ENCODE measurements at regions not wholly inside any gene's neighbourhood (a gene's known extent, or its start where the extent isn't known, plus 50 kb on each side); places are given as distances from the start of the nearest gene placed in this dataset.

DNA sequence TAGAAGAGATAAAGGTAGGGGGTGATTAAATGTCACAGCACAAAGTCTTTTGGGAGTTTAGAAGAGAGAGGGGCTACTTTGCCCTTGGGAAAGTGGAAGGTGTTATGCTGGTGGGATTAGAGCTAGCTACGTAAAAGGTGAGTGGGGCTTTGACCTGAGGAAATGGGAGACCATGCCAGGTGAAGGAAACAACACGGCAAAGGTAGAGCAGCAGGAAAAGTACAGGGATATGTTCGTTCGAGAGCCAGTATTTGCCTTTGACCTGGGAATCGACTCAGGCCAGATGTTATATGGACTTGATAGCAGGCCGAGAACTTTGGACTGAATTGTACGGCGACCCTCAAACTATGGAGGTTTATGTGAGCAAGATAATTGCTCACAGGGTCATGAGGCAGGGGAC, 55.7 kb upstream of the ACKR3 start:
- intact Hi-C loops (cut with DNase I) = loop anchor here (2.0 to 5.0 kb wide), 3 partner anchors 53 to 548 kb away; partner anchors contain the start of gene ACKR3
- TF ChIP-seq POLR2A (IDR thresholded peaks at IDR 0.05) = no peak
- TF ChIP-seq POLR2AphosphoS5 (IDR thresholded peaks at IDR 0.05) = no peak
- TF ChIP-seq, protein P1, sequence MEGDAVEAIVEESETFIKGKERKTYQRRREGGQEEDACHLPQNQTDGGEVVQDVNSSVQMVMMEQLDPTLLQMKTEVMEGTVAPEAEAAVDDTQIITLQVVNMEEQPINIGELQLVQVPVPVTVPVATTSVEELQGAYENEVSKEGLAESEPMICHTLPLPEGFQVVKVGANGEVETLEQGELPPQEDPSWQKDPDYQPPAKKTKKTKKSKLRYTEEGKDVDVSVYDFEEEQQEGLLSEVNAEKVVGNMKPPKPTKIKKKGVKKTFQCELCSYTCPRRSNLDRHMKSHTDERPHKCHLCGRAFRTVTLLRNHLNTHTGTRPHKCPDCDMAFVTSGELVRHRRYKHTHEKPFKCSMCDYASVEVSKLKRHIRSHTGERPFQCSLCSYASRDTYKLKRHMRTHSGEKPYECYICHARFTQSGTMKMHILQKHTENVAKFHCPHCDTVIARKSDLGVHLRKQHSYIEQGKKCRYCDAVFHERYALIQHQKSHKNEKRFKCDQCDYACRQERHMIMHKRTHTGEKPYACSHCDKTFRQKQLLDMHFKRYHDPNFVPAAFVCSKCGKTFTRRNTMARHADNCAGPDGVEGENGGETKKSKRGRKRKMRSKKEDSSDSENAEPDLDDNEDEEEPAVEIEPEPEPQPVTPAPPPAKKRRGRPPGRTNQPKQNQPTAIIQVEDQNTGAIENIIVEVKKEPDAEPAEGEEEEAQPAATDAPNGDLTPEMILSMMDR (IDR thresholded peaks at IDR 0.05) = no peak
- H3K27me3 ChIP-seq (replicated peaks; ENCODE audit: insufficient read depth) = no peaks in the 10 kb centered on the region
- no peak overlapping the region for H3K4me3 ChIP-seq
- no peak overlapping the region for H3K27ac ChIP-seq
- no peak for DNase-seq (ENCODE audit: low spot score)
- WGBS = 96% methylated on average over 8 of the region's 8 CpGs
- no peaks in the 10 kb centered on the region for H3K36me3 ChIP-seq
- H3K9me3 ChIP-seq = no peaks in the 10 kb centered on the region
- H3K4me1 ChIP-seq (replicated peaks) = no peaks in the 10 kb centered on the region

DNA sequence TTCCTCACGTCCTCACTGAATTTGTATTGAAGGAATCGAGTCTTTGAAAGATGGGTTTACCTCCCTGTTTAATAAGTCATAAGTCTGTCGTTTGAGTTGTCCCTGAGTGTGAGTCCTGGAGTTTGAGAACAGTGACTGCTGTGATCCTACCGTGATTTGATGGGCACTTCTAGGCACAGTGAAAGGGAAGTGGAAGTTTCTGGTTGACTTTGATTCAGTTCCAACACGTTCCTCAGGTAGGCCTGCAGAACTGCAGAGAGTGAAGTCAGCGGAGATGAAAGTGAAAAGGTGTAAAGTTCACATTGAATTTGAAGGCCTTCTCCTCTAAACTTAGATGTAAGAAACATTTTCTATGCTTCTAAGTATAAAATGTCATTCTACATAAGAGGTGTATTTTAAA, 52.9 kb upstream of the ACKR3 start:
- Histone ChIP-seq H3K4me3 (no peak overlapping the region), H3K27ac (no peak overlapping the region), H3K36me3 (no peaks in the 10 kb centered on the region), H3K27me3 (replicated peaks; ENCODE audit: insufficient read depth) (no peaks in the 10 kb centered on the region), H3K4me1 (replicated peaks) (no peaks in the 10 kb centered on the region), H3K9me3 (no peaks in the 10 kb centered on the region)
- 86% methylated on average over 6 of the region's 6 CpGs for WGBS
- intact Hi-C loops (cut with DNase I) = no loop called here
- no peak for DNase-seq (ENCODE audit: low spot score)
- TF ChIP-seq, protein P1 (IDR thresholded peaks at IDR 0.05) = no peak
- no peak for TF ChIP-seq POLR2A (IDR thresholded peaks at IDR 0.05)
- no peak for TF ChIP-seq POLR2AphosphoS5 (IDR thresholded peaks at IDR 0.05)

DNA sequence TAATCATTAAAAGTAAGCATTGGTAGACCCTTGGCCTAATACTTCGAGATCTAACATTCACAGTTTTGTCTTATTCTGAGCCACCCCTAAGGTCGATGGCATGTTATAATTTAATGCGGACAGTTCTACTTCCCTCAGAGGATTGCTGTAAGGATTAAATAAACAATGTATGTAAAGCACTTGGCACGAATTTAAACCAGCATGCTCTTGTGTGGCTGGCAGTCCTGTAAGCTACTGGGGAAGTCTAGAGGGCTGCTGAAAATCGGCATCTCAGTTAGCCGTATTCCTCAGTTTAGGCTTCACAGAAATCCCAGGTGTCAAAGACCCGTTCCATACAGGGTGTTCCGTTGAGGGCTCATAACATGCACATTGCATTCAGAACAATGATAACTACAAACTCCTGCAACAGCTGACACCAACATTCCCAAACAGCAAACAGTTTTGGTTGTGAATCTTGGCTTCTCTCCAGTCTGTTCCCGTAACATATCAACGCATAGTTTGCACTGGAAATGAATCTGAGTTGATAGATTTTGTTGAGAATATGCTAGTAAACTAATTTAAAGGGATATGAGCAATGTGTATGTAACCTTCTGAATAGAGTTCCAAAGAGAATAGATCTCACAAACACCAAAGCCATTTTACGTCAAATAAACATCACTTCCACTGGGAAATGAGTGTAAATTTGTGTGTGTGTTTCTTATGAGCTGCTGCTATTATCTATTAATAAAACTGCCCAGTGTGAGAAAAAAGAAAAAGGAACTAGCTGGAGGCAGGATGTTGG, 52.2 kb upstream of the ACKR3 start:
- no peak for DNase-seq (ENCODE audit: low spot score)
- H3K9me3 ChIP-seq = no peaks in the 10 kb centered on the region
- no peak overlapping the region for H3K27ac ChIP-seq
- no peaks in the 10 kb centered on the region for H3K36me3 ChIP-seq
- no peaks in the 10 kb centered on the region for H3K27me3 ChIP-seq (replicated peaks; ENCODE audit: insufficient read depth)
- intact Hi-C loops (cut with DNase I) = no loop called here
- no peak overlapping the region for H3K4me3 ChIP-seq
- 57% methylated on average over 11 of the region's 11 CpGs for WGBS
- no peaks in the 10 kb centered on the region for H3K4me1 ChIP-seq (replicated peaks)
- no peak for TF ChIP-seq POLR2AphosphoS5 (IDR thresholded peaks at IDR 0.05)
